Astrocyte of the cerebellum (primary cell): ENCODE measurements at regions not wholly inside any gene's neighbourhood (a gene's known extent, or its start where the extent isn't known, plus 50 kb on each side); places are given as distances from the start of the nearest gene placed in this dataset.

Source experiments
- DNase-seq: peaks from one replicate; pipeline ENCODE4 v3.0.0-alpha.2; 2011; ENCODE audit warnings: low read depth
- H3K4me3 ChIP-seq: 2 replicates; pipeline ENCODE4 v1.5.1; 2011; ENCODE audit warnings: mild to moderate bottlenecking, low read depth, low read length, moderate library complexity
- CTCF ChIP-seq: IDR thresholded peaks from 2 replicates; pipeline ENCODE4 v1.5.1; 2012; ENCODE audit warnings: low read length, low read depth, moderate library complexity, mild to moderate bottlenecking; ENCODE audit errors: missing control alignments
- in situ Hi-C: cut with HindIII; loops from 2 replicates; pipeline ENCODE4 v1.10.0; 2017; ENCODE audit warnings: low sequenced_read_pairs

GRCh38 chr11:27179334-27179733 lies 138.7 kb downstream of the BBOX1 start:
- no peak for TF ChIP-seq CTCF
- no peak overlapping the region for H3K4me3 ChIP-seq
- no peak for DNase-seq
- in situ Hi-C loops: no loop called here

- in situ Hi-C loops: no loop called here
- no peak overlapping the region for H3K4me3 ChIP-seq
- no peak for TF ChIP-seq CTCF
- DNase-seq: no peak
Measured at GRCh38 chr11:27178859-27179258, 138.2 kb downstream of the BBOX1 start.
